NT2/D1 (cell line): ENCODE measurements at regions not wholly inside any gene's neighbourhood (a gene's known extent, or its start where the extent isn't known, plus 50 kb on each side); places are given as distances from the start of the nearest gene placed in this dataset.
"Not testable (repeated sequence)": the region's sequence is repeated elsewhere in the genome, so short reads cannot be mapped to it uniquely, and the experiment has no call there.

Experiments
- DNase-seq: peaks from one replicate; pipeline ENCODE4 v3.0.0-alpha.2; 2011; ENCODE audit warnings: low read depth, low spot score
- H3K27me3 ChIP-seq: 2 replicates; pipeline ENCODE4 v1.6.0; 2011; ENCODE audit warnings: mild to moderate bottlenecking; ENCODE audit not compliant: insufficient read length, insufficient read depth
- H3K36me3 ChIP-seq: 2 replicates; pipeline ENCODE4 v1.6.1; 2011; ENCODE audit warnings: mild to moderate bottlenecking, low read length, mixed read lengths; ENCODE audit not compliant: insufficient read depth, insufficient read length
- H3K4me1 ChIP-seq: 2 replicates; pipeline ENCODE4 v1.5.1; 2011; ENCODE audit not compliant: insufficient read depth, insufficient read length
- H3K4me3 ChIP-seq: 2 replicates; pipeline ENCODE4 v1.5.1; 2011; ENCODE audit warnings: low read depth; ENCODE audit not compliant: insufficient read length
- H3K9ac ChIP-seq: 2 replicates; pipeline ENCODE4 v1.6.0; 2011; ENCODE audit warnings: low read depth; ENCODE audit not compliant: insufficient read length
- H3K9me3 ChIP-seq: 2 replicates; pipeline ENCODE4 v1.5.1; 2011; ENCODE audit warnings: mild to moderate bottlenecking, low read length; ENCODE audit not compliant: insufficient read depth
- SUZ12 ChIP-seq: IDR thresholded peaks from 2 replicates; pipeline ENCODE4 v1.6.1; 2011; ENCODE audit not compliant: insufficient read length, insufficient read depth; ENCODE audit errors: extremely low read depth
- YY1 ChIP-seq: IDR thresholded peaks from 2 replicates; pipeline ENCODE4 v1.6.1; 2011; ENCODE audit not compliant: insufficient read length, insufficient read depth
- ZNF274 ChIP-seq: IDR thresholded peaks from 2 replicates; pipeline ENCODE4 v1.6.1; 2011; ENCODE audit warnings: mild to moderate bottlenecking, low read depth, low read length

DNA sequence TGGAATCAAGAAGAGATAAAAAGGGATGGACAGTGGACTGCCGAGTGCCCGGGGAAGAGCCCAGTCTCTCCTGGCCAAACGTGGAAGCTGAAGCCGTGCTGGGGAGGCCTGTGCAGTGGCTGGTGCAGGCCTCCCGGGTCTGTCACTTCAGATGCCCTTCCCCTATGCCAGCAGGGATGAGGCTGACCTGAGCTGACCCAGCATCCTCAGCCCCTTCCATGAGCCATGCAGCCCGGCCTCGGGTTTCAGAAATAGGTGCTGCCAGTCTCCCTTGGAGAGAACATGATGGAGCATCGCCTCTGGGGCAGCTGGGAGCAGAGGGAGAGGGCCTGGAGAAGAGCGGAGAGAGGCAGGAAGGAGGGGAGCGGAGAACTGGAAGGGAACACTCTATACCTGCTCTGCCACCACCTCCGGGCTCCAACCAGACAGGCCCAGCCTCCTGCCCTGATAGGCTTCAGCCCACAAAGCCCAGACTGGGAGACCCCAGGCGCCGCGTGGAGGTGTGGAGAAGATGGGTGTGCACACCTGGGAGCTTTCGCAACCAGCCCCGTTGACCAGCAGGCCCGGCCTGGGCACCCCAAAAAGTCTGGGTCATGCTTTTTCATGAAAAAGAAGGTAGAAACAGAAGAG, 68.6 kb upstream of the PPP2R2D start:
- no peak for TF ChIP-seq SUZ12
- no peak overlapping the region for H3K9ac ChIP-seq
- no peaks in the 10 kb centered on the region for H3K27me3 ChIP-seq
- H3K36me3 ChIP-seq: no peaks in the 10 kb centered on the region
- H3K9me3 ChIP-seq: no peaks in the 10 kb centered on the region
- H3K4me3 ChIP-seq: no peak overlapping the region
- H3K4me1 ChIP-seq: peaks cover 2% of the 10 kb centered on the region
- no peak for DNase-seq

DNA sequence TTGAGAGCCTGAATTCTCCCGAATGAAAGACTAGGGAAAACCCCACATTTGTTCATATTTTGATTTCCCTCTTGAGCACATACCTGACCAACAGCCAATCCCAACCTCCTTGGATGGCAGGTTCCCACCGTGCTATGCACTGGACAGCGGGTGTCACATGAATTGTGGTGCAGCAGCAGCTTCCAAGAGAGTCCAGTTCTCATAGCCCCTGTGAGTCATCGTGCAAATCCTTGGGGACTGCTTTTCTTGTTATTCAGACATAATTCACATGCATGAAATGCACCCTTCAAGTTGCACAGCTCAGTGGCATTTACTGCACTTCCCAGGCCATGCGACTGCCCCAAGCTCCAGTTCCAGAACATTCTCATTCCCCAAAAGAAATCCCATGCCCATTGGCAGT, 67.8 kb upstream of the PPP2R2D start:
- peaks cover 2% of the 10 kb centered on the region for H3K4me1 ChIP-seq
- TF ChIP-seq YY1: no peak
- no peak for TF ChIP-seq ZNF274
- TF ChIP-seq SUZ12: no peak
- no peaks in the 10 kb centered on the region for H3K9me3 ChIP-seq

DNA sequence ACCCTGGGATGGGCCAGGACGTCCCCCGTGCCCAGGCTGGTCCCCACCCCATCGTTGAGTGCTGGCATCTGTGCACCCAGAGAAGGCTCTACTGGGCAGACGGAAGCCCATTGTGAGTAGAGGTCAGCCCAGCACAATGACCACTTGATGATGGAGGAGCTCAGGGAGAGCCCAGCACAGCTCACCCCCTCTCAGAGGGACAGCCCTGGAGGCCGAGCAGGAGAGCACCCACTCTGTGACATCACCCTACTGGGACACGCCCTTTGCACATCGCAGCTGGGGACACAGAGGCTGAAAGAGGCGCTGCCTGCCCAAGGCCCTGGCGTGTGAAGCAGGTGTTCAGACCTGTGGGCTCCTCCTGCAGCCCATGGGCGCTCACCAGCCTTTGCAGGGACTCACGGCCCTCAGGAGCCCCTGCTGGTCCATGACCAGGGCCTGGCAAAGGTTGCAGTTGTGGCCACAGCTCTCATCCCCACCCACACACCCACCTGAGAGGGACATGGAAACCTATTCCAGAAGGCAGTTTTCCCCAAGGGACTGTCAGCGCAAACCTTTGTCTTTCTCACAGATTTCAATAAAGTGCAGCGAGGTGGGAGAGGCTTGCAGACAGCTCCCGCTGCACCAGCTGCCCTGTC, 67.2 kb upstream of the PPP2R2D start:
- Histone ChIP-seq H3K9me3 (no peaks in the 10 kb centered on the region), H3K9ac (no peak overlapping the region), H3K4me1 (peaks cover 2% of the 10 kb centered on the region), H3K4me3 (no peak overlapping the region), H3K36me3 (no peaks in the 10 kb centered on the region), H3K27me3 (no peaks in the 10 kb centered on the region)
- TF ChIP-seq YY1 (no peak), ZNF274 (no peak), SUZ12 (no peak)
- DNase-seq: no peak

More for the DNA sequence above, 67.8 kb upstream of the PPP2R2D start:
- H3K9ac ChIP-seq: no peak overlapping the region
- H3K27me3 ChIP-seq: no peaks in the 10 kb centered on the region
- no peaks in the 10 kb centered on the region for H3K36me3 ChIP-seq
- no peak for DNase-seq
- H3K4me3 ChIP-seq: no peak overlapping the region

DNA sequence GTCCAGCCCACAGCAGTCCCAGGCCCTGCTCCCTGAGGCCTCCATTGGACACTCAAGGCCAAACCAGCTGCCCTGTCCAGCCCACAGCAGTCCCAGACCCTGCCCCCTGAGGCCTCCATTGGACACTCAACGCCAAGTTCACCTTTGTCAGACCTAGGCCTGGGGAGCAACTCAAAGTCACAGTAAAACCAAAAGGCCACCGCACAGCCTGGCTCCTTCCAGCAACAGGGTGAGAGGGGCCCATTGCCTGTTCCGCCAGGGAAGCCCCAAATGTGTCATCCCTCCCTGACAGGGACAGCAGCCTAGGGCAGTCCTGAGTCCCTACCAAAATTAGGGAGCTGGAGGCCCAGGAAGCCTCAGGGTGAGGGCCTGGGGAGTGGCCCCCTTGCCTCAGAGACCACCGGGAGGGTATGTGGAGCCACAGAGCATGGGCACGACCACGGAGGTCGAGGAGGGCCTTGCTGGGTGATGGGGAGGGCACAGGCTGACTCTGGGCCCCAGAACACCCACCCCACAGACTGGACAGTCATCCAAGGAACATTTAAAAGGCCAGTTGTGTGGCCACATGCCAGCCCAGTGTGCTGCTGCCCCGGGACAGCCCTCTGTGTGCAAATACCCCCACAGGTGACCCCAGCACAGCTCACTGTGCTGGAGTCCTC, 66.5 kb upstream of the PPP2R2D start:
- Histone ChIP-seq H3K4me3 (no peak overlapping the region), H3K9ac (no peak overlapping the region), H3K4me1 (peaks cover 2% of the 10 kb centered on the region), H3K27me3 (no peaks in the 10 kb centered on the region), H3K9me3 (no peaks in the 10 kb centered on the region), H3K36me3 (no peaks in the 10 kb centered on the region)
- no peak for DNase-seq
- TF ChIP-seq ZNF274: no peak
- no peak for TF ChIP-seq YY1
- no peak for TF ChIP-seq SUZ12

DNA sequence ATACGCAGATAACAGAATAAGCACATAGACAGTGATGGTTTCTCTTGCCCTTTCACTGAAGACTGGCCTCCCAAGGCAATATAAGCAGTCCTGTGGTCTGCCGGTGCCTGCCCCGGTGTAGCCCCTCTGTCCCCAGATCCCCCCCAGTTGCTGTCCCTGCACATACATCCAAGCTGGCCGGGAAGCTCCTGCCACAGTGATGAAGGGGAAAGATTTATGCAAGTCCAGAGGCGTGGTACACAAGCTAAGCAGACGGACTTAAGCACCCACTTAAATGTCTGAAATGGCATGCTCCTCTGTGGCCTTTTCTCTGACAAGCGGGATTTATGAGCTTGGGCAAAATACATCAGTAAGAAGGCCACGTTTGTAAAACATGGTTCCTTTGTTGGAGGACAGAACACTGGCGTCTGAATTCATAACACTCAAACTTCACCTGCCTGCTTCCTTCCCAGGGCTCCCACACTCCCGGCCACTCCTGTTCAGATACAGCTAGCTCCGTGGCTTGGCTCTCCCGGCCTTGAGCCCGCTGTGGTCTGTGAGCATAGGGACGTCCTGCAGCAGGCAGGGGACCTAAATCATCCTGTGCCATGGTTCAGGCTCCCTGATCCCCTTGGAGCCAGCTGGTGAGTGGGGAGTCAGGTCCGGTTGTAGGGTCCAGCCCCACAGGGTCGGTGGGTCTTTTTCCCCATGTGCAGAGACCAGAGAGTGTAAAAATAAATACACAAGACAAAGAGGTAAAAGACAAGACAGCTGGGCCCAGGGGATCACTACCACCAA, 61.7 kb upstream of the PPP2R2D start:
- no peaks in the 10 kb centered on the region for H3K27me3 ChIP-seq
- H3K4me3 ChIP-seq: no peak overlapping the region
- DNase-seq: no peak
- H3K4me1 ChIP-seq: peaks cover 4% of the 10 kb centered on the region
- no peak for TF ChIP-seq ZNF274
- TF ChIP-seq SUZ12: no peak
- no peak overlapping the region for H3K9ac ChIP-seq
- no peaks in the 10 kb centered on the region for H3K36me3 ChIP-seq
- H3K9me3 ChIP-seq: no peaks in the 10 kb centered on the region

DNA sequence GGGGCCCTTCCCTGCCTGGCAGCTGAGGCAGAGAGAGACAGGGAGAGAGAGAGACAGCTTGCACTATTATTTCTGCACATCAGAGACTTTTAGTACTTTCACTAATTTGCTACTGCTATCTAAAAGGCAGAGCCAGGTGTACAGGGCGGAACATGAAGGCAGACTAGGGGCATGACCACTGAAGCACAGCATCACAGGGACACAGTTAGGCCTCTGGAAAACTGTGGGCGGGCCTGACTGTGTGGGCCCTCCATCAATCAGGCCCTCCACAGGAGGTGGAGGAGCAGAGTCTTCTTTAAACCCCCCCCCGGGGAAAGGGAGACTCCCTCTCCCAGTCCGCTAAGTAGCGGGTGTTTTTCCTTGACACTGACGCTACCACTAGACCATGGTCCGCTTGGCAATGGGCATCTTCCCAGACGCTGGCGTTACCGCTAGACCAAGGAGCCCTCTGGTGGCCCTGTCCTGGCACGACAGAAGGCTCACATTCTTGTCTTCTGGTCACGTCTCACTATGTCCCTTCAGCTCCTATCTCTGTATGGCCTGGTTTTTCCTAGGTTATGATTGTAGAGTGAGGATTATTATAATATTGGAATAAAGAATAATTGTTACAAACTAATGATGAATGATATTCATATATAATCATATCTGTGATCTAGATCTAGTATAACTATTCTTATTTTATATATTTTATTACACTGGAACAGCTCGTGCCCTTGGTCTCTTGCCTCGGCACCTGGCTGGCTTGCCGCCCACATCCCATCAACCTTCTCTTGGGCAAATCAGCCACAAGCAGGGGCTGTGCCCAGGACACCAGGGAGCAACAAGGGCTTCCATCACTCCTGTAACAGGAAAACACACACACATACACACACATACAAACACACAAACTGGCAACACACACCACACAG, 60.7 kb upstream of the PPP2R2D start:
- not testable (repeated sequence) for H3K9me3 ChIP-seq, DNase-seq, H3K9ac ChIP-seq, H3K4me1 ChIP-seq, H3K36me3 ChIP-seq, H3K4me3 ChIP-seq, H3K27me3 ChIP-seq

DNA sequence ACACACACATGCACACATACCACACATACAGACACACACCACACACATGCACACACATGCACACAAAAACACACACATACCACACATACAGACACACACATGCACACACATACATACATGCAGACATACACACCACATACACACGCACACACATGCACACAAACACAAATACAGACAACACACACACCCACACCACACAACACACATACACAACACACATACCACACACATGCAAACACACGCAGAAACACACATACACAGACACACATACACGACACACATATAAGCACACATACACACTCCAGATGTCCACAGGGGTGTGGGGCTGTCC, 60.1 kb upstream of the PPP2R2D start:
- Histone ChIP-seq H3K36me3 (no peaks in the 10 kb centered on the region), H3K9ac (no peak overlapping the region), H3K4me3 (no peak overlapping the region), H3K9me3 (no peaks in the 10 kb centered on the region), H3K4me1 (peaks cover 4% of the 10 kb centered on the region), H3K27me3 (no peaks in the 10 kb centered on the region)
- DNase-seq: no peak
- TF ChIP-seq SUZ12 (no peak), ZNF274 (no peak), YY1 (no peak)
